Upper lobe of left lung (tissue), 6 donors: ENCODE measurements at regions not wholly inside any gene's neighbourhood (a gene's known extent, or its start where the extent isn't known, plus 50 kb on each side); places are given as distances from the start of the nearest gene placed in this dataset.
A peak's percentile ranks its signal among the peaks of the same experiment; 100 is the strongest.

Experiments
- ATAC-seq, 2 donors: fragments of 200-7000 bp; cut with Tn5 transposase; one replicate each; pipeline ENCODE4 v1.9.1; 2022; ENCODE audit warnings: mild to moderate bottlenecking in 2 of 2, moderate library complexity in 2 of 2; ENCODE audit not compliant: low FRiP score in 2 of 2
- DNase-seq, 2 donors: peaks; one replicate each; pipeline ENCODE4 v3.0.0-alpha.2; 2019 to 2020
- H3K27ac ChIP-seq, 4 donors: fragments of 200-600 bp; sonication (generic); one replicate each; pipeline ENCODE4 v1.5.1; 2016 to 2019
- H3K27me3 ChIP-seq, 4 donors: fragments of 200-600 bp; sonication (generic); one replicate each; pipeline ENCODE4 v1.5.1; 2017 to 2019
- H3K36me3 ChIP-seq, 4 donors: fragments of 200-600 bp; sonication (generic); one replicate each; pipeline ENCODE4 v1.5.1; 2016 to 2019
- H3K4me1 ChIP-seq, 4 donors: fragments of 200-600 bp; sonication (generic); one replicate each; pipeline ENCODE4 v1.5.1; 2018 to 2019
- H3K4me3 ChIP-seq, 4 donors: fragments of 200-600 bp; sonication (generic); one replicate each; pipeline ENCODE4 v1.5.1; 2017 to 2019; ENCODE audit warnings: mild to moderate bottlenecking in 2 of 4, moderate library complexity in 1 of 4
- H3K9me3 ChIP-seq, 4 donors: fragments of 200-600 bp; sonication (generic); one replicate each; pipeline ENCODE4 v1.5.1; 2018 to 2019
- CTCF ChIP-seq, 6 experiments: fragments of 450-650 bp in 4 of 6; fragments of 200-600 bp in 2 of 6; sonication (generic) in 2 of 6; IDR thresholded peaks; one replicate each; pipeline ENCODE4 v1.5.1; 2016 to 2019; ENCODE audit warnings: antibody characterized with exemption in 6 of 6
- EP300 ChIP-seq, 4 donors: sonication (generic); formaldehyde crosslinking; IDR thresholded peaks; one replicate each; pipeline ENCODE4 v1.5.1; 2017; ENCODE audit warnings: antibody characterized with exemption in 4 of 4, control low read depth in 2 of 4
- POLR2A ChIP-seq, 4 donors: fragments of 450-650 bp; IDR thresholded peaks; one replicate each; pipeline ENCODE4 v1.5.1; 2016 to 2017; ENCODE audit warnings: antibody characterized with exemption in 4 of 4, mild to moderate bottlenecking in 2 of 4
- POLR2AphosphoS5 ChIP-seq, 2 donors: sonication (generic); formaldehyde crosslinking; IDR thresholded peaks; one replicate each; pipeline ENCODE4 v1.5.1; 2017; ENCODE audit warnings: antibody characterized with exemption in 2 of 2
- WGBS, 2 donors: methylation state at CpG; one replicate each; pipeline ENCODE4 v1.1.5; 2017 to 2018; 5-methylcytosine and 5-hydroxymethylcytosine counted together
- donor health status: DM: no; HTN: no; CAD: no; lungs with moderate emphysema.
- donor health status: DM: no; HTN: yes; CAD: no; lungs with severe emphysema.

- TF ChIP-seq POLR2A (IDR thresholded peaks at IDR 0.05) (no peak), EP300 (IDR thresholded peaks at IDR 0.05) (no peak), POLR2AphosphoS5 (IDR thresholded peaks at IDR 0.05) (no peak), CTCF (IDR thresholded peaks at IDR 0.05) (no peak)
- ATAC-seq (no peak), DNase-seq (no peak)
- Histone ChIP-seq H3K9me3 (no peaks in the 10 kb centered on the region), H3K27me3 (no peaks in the 10 kb centered on the region), H3K36me3 (no peaks in the 10 kb centered on the region), H3K27ac (no peak overlapping the region), H3K4me3 (no peak overlapping the region), H3K4me1 (no peaks in the 10 kb centered on the region)
- 89 to 90% methylated on average over 2 of the region's 2 CpGs for WGBS, 2 donors
Observed at GRCh38 chr12:25861226-25861625, 97.3 kb upstream of the RASSF8 start.

GRCh38 chr12:25864306-25865276 lies 93.9 kb upstream of the RASSF8 start:
- DNase-seq (no peak), ATAC-seq (peak in 1 of 2 donors; percentile 46)
- Histone ChIP-seq H3K9me3 (no peaks in the 10 kb centered on the region), H3K4me3 (no peak overlapping the region), H3K27me3 (no peaks in the 10 kb centered on the region), H3K36me3 (no peaks in the 10 kb centered on the region), H3K27ac (no peak overlapping the region), H3K4me1 (no peaks in the 10 kb centered on the region)
- TF ChIP-seq POLR2AphosphoS5 (IDR thresholded peaks at IDR 0.05) (no peak), EP300 (IDR thresholded peaks at IDR 0.05) (no peak), POLR2A (IDR thresholded peaks at IDR 0.05) (no peak), CTCF (IDR thresholded peaks at IDR 0.05) (no peak)
- WGBS, 2 donors, result 84 to 97% methylated on average over 3 of the region's 3 CpGs

GRCh38 chr12:25866586-25867378 lies 91.7 kb upstream of the RASSF8 start:
- no peaks in the 10 kb centered on the region for H3K4me1 ChIP-seq

GRCh38 chr12:25868193-25868592 lies 90.3 kb upstream of the RASSF8 start:
- Histone ChIP-seq H3K4me1 (no peaks in the 10 kb centered on the region), H3K36me3 (no peaks in the 10 kb centered on the region), H3K9me3 (no peaks in the 10 kb centered on the region), H3K27me3 (no peaks in the 10 kb centered on the region), H3K27ac (no peak overlapping the region), H3K4me3 (no peak overlapping the region)
- no peak for ATAC-seq
- no peak for DNase-seq
- TF ChIP-seq POLR2A (IDR thresholded peaks at IDR 0.05) (no peak), EP300 (IDR thresholded peaks at IDR 0.05) (no peak), POLR2AphosphoS5 (IDR thresholded peaks at IDR 0.05) (no peak), CTCF (IDR thresholded peaks at IDR 0.05) (no peak)

More at GRCh38 chr12:25866586-25867378, 91.7 kb upstream of the RASSF8 start:
- Histone ChIP-seq H3K27ac (no peak overlapping the region), H3K27me3 (no peaks in the 10 kb centered on the region), H3K4me3 (no peak overlapping the region), H3K9me3 (no peaks in the 10 kb centered on the region), H3K36me3 (no peaks in the 10 kb centered on the region)
- TF ChIP-seq POLR2A (IDR thresholded peaks at IDR 0.05), result no peak
- TF ChIP-seq EP300 (IDR thresholded peaks at IDR 0.05), result no peak
- no peak for TF ChIP-seq CTCF (IDR thresholded peaks at IDR 0.05)
- no peak for TF ChIP-seq POLR2AphosphoS5 (IDR thresholded peaks at IDR 0.05)
- DNase-seq, result no peak
- peak in 1 of 2 donors; percentile 43 for ATAC-seq
- WGBS, 2 donors, result 79 to 80% methylated on average over 6 of the region's 6 CpGs
